ENCODE measurements at regions not wholly inside any gene's neighbourhood (a gene's known extent, or its start where the extent isn't known, plus 50 kb on each side); places are given as distances from the start of the nearest gene placed in this dataset.
"Not testable (repeated sequence)": the region's sequence is repeated elsewhere in the genome, so short reads cannot be mapped to it uniquely, and the experiment has no call there.

DNA sequence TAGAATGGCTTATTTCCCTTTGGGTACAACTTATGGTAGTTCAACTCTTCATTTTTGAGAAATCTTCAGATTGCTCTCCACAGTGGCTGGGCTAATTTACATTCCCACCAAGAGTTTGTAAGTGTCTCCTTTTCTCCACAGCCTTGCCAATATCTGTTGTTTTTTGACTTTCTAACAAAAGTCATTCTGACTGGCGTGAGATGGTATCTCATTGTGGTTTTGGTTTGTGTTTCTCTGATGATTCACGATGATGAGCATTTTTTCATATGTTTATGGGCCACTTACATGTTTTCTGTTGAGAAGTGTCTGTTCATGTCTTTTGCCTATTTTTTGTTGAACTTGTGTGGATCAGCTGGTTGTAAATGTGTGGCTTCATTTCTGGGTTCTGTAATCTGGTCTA is 871.0 kb downstream of the EPHA4 start:
- no peak for DNase-seq (ENCODE audit: low spot score)

DNA sequence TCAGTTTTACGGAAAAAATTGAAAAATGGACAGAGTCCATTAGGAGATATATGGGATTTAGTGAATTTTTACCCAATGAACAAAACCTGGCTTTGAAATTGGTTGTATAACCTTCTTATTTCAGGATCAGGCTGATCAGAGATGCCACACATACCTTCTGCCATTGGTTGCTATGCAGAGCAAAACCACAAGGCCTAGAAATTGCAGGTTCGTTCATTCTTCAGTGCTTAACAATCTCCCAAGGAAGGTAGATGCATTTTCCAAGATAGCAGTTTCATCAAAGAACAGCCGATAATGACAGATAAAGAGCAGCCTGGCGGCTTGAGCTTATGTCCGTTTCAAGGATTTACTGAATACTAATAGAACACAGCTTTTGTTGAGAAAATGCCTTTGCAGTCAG is 868.8 kb downstream of the EPHA4 start:
- no peak for DNase-seq (ENCODE audit: low spot score)

DNA sequence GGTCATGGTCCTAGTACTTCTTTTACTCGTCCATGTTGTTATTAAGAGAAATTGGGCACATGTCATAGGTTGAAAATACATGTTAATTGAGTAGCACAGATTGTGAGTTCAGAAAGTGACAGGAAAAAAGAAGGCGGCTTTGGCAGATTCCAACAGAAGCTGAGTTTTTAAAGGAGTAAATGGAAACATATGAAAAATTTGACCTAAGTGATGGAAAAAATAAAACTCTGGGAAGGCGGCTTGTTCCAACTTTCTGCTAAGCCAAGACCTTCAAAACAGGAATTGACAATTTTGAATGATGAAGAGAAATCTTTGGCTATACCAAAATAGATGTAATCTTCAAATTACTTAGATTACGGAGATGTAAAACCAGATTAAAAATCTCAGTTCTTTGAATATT is 868.0 kb downstream of the EPHA4 start:
- DNase-seq (ENCODE audit: low spot score) = no peak

DNA sequence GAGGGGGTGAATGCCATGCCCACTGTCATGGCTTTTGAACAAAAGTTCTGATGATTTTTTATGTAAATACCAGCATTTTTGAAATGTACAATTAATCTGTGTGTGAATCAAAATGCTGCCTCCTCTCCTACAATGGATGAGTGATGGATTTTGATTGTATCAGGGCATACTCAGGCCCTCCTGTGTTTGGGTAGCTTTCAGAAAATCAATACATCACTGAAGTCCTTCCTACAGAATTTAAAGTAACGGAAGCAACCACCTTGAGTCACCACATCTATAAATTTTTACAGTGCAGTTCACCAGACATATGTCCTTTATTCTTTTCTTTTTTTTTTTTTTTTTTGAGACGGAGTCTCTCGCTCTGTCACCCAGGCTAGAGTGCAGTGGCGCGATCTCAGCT is 867.3 kb downstream of the EPHA4 start:
- DNase-seq (ENCODE audit: low spot score) = no peak

DNA sequence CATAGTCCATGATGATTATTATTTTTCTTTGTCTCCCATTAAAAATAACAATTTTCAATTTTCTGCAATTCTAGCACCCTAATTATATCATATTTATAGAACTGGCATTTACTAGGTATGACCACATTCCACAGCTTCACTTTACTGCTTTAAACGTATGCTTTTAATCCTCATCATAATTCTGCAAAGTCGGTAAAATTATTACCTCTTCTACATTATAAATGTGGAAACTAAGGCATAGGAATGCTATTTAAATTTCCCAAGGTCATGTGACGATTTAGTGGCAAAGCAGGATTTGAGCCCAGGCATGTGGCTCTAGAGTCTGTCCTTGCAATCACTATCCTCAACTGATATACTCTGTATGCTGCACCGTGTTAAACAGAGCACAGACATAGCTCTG is 866.4 kb downstream of the EPHA4 start:
- no peak for DNase-seq (ENCODE audit: low spot score)

DNA sequence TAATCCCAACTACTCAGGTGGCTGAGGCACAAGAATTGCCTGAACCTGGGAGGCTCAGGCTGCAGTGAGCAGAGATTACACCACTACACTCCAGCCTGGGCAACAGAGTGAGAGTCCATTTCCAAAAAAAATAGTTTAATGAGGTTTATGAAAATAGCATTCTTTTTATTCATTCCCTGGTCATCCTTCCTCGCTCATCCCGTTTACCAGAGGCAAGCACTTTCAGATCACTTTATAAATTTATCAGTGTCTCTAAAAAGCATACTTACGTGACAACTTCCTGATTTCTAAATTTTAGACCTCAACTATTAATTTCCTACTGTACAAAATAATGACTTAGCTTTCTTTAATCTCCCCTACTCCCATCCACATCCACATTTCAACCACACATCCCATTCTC is 864.8 kb downstream of the EPHA4 start:
- no peak for DNase-seq (ENCODE audit: low spot score)

DNA sequence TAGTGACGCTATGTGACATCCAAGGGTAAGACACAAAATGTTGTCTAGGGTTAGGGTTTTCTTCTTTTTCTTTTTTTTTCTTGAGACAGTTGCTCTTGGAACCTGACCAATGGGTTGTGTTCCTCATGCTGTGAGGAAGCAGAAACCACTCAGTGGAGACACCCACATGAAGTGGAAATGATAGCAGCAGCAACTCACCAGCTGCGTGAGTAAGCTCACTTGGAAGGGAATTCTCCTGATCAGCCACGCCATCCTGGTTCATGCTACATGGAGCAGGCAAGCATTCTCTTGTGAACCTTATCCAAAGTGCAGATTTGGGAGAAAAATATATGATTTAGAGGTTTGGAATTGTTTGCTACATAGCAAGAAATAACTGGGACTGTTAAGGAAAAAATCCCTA is 863.7 kb downstream of the EPHA4 start:
- no peak for DNase-seq (ENCODE audit: low spot score)

DNA sequence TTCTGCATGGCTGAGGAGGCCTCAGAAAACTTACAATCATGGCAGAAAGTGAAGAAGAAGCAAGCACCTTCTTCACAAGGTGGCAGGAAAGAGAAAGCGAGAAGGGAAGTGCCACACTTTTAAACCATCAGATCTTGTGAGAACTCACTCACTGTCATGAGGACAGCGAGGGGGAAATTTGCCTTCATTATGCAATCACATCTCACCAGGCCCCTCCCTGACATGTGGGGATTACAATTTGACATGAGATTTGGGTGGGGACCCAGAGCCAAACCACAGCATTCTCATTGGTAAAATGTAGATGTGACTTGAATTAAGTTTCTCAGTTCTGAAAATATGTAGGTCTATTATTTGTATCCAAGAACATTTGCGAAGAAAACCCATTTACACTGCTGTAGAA is 854.8 kb downstream of the EPHA4 start:
- no peak for DNase-seq (ENCODE audit: low spot score)

DNA sequence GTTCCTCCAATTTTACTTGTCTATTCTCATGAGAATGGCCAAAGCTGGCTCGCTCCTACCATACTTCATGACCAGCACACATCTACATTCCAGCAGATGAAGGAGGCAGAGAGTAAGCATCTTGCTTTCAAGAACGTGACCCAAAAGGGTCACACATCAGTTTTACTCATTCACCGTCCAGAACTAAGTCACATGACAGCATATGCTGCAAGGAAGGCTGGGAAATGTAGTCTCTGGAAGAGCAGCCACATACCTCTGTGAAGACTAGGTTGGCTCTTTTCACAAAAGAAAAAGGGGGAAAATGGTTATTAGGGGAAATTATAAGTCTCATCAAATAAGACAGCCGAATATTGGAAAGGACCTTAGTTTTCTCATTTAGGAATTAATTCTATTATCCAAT is 835.3 kb downstream of the EPHA4 start:
- DNase-seq (ENCODE audit: low spot score) = no peak

DNA sequence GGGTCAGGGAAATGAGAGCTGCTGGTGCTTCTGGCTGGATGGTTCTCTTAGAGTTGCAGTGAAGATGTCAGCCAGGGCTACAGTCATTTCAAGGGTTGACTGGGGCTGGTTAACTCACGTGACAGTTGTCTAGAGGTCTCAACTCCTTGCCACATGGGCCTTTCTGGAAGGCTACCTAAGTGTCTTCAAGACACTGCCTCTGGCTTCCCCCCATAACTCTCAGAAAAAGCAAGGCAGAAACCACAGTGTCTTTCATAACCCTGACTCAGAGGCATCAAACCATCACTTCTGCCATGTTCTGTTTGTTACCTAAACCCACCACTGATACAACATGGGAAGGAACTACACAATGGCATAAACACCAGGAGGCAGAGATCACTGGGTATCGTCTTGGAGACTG is 828.9 kb downstream of the EPHA4 start:
- no peak for DNase-seq (ENCODE audit: low spot score)

DNA sequence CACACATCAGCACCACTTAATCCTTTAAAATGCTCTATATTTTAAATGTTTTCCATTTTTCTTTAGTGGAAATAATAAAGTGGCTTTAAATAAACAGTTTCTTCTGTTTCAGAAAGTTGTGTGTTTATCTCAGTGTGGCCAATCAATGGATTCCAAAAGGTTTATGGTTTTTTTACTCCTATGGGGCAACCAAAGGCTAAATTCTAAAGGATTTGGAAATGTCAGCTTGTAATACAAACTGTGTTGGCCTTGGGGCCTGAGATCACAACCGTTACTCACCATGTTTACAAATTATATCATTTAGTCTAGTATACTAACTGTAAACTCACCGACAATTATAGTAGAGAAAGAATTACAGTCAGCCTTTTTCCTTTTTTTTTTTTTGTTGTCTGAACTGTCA is 827.2 kb downstream of the EPHA4 start:
- DNase-seq (ENCODE audit: low spot score) = no peak

DNA sequence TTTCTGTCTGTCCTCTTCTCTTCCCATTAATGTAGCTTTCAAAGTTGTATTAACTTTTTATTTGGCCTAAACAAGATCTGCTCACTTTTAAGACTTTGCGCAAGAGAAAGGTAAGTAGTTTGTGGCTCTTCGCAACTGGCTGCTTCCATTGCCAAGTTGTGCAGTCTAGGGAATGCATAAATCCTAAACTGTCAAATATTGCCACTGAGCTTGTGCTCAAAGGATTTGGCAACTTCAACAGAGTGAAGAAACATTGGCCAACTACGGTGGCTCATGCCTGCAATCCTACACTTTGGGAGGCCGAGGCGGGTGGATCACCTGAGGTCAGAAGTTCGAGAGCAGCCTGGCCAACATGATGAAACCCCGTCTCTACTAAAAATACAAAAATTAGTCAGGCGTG is 826.4 kb downstream of the EPHA4 start:
- DNase-seq (ENCODE audit: low spot score) = no peak

DNA sequence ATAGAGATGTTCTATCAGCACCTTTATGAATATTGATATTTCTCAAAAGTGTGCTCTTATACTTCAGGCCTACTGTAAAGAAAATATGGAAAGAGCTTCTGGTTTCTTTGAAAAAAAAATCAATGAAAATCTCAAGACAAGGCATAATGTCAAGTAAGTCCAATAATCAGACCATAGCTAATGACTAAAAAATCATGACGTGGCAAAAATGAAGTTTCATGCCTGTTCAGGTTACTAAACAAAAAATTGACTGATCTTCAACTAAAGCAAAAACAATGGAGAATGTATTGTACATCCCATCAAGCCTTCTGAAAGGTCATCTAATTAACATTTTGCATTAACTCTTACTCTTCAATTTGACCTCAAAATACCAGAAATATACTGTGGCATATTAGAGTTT is 824.4 kb downstream of the EPHA4 start:
- no peak for DNase-seq (ENCODE audit: low spot score)

DNA sequence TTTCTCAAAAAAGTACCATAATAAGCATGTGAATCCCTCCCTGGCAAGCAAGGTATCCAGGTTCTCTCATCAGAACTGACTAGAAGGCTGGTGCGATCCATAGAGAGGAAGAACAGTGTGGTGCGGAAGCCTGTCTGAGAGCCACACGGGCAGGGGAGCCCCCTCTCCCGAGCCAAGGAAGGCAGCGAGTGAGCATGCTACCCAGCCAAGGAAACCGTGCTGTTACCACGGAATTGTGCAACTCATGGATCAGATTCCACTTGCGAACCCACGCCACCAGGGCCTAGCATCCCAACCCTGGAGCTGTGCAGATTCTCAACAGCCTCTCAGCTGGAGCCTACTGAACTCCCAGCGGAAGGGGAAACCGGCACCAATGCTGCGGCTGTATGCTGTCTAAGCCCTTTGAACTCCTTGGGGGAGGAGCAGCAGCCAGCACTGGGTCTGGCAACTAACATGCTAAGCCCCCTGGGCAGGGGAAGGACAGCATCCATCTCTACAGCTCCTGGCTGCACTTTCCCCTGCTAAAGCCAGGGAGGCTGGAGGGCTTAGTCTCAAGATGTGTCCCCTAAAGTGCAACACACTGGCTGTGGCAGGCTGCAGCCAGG is 823.1 kb downstream of the EPHA4 start:
- no peak for DNase-seq (ENCODE audit: low spot score)

DNA sequence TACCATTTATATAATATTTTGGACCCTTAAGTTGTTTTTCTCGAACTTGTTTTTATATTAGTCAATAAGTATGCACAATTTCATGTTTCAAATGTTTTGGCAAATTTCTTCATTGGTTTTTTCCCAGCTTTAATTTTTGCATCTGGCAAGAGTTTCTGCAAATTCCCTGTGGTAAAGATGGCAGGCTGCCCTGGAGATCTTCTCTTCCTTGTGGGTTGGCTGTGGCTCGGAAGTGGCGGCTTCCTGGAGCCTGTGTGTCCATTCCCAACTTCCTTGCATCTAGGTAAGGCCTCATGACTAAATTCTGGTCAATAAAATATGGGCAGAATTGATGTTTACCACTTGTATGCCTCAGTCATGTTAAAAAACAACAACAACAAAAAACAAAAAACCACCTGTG is 818.6 kb downstream of the EPHA4 start:
- no peak for DNase-seq (ENCODE audit: low spot score)

DNA sequence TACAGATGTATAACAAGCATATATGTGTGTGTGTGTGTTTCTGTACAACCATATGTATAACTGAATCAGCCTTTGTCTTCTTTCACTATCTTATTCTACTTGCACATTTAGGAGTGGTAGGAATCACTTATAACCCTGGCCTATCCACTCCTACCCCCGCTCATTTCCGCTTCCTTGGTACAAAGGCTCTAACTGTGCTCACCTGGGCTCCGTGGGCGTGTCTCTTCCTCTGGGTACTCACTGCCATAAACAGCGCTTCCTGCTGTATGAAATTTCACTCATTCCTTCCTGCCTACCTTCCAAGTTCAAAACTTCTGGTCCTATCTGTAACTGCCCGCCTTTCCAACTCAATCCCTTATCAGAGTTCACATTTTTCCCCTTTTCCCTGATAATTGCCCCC is 815.5 kb downstream of the EPHA4 start:
- DNase-seq (ENCODE audit: low spot score) = peak; percentile 0

DNA sequence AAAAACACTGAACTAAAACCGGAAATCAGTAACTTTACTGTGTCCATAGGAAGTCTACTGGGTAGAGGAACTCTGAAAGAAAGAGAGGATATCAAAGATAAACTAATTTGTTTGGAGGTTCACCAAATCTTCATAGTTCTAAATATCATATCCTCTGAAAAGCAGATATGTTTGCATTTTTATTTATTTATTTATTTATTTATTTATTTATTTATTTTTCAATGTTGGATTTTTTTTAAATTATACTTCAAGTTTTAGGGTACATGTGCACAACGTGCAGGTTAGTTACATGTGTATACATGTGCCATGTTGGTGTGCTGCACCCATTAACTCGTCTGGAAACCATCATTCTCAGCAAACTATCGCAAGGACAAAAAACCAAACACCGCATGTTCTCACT is 813.7 kb downstream of the EPHA4 start:
- DNase-seq (ENCODE audit: low spot score) = not testable (repeated sequence)

DNA sequence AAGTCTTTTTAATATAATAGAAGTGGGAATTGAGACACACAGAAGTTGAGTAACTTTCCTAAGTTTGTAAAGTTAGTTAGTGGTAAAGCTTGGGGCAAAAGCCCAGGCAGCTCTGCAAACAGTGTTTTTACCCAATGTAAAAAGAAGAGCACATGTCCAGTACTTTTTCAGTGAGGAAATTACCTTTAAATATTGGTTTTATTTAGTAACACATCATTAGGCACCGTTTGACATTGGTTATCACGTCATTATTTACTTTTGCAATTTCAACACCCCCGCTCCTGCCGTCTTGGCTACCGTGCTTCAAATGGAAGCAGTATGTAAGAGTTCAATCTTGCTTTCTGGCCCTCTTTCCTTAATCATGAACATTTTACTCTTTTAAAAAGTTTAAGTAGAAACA is 807.9 kb downstream of the EPHA4 start:
- DNase-seq (ENCODE audit: low spot score) = no peak

DNA sequence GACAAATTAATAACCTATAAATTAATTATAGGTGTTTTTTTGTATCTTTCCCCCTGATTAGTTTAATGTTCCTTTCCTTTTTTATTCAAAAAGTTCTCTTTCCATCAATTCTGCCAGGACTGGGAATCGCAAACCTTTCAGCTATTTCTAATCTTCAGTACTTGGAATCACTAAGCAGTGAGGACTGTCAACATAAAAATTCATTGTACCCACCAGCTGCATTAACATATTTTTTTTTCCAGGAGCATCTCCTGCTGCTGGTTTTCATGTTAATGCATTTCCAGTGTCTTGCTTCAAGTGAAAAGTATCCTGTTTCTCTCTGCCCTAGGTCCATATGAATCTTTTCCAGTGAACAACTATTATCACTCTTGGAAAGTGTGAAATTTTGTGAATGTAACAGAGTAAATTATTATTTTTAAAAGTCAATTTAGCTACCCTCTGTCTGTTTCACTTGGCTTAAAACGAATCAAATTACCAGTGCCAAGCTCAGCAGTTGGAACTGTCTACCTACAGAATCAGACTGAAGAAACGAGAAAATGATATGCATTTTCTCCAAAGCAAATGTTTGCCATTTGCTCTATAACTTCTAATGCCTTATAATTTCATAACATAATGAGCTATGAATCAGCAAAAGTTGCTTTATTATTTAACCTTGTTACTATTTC is 804.4 kb downstream of the EPHA4 start:
- no peak for DNase-seq (ENCODE audit: low spot score)

DNA sequence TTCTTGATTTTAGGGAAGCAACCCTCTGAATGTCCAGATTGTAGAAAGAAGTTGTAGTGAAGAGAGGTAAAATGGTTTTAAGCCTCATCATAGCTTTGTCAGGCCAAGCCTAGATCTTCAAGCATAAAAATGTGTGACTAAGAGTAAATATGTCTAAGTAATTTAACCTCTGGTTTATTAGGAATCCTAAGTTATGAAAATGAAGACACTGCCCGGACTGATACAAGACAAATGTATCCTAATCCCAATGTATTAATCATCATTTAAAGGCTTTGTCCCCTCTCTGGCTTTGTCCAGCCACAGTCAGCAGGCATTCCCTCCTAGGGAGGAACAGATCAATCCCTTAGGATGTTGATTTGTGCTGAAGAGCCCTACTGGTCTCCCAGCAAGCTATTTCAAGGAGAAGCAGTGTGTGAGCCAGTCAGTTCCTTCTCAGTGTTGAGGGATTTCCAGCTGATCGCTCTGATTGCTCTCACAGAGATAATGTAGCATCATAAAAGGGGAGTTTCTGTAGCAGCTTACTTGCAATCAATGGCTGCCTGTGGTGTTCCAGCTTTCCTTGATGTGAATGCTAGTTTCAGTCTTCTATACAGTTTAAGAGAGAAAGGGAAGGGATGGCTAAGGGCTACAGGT is 796.1 kb downstream of the EPHA4 start:
- no peak for DNase-seq (ENCODE audit: low spot score)

DNA sequence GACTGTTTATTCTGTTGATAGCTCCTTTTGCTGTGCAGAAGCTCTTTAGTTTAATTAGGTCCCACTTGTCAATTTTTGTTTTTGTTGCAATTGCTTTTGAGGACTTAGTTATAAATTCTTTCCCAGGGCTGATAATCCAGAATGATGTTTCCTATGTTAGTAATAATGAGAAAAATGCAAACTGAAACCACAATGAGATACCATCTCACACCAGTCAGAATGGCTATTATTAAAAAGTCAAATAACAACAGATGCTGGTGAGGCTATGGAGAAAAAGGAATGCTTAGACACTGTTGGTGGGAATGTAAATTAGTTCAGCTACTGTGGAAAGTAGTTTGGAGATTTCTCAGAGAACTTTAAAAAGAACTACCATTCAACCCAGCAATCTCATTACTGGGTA is 793.0 kb downstream of the EPHA4 start:
- DNase-seq (ENCODE audit: low spot score) = not testable (repeated sequence)

DNA sequence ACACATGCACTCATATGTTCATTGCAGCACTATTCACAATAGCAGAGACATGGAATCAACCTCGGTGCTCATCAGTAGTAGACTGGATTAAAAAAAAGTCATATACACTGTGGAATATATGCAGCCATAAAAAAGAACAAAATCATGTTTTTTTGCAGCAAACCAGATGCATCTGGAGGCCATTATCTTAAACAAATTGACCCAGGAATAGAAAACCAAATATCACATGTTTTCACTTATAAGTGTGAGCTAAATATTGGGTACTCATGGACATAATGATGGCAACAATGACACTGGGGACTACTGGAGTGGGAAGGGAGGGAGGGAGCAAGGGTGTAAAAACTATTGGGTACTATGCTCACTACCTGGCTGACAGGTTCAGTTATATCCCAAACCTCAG is 792.6 kb downstream of the EPHA4 start:
- DNase-seq (ENCODE audit: low spot score) = no peak

DNA sequence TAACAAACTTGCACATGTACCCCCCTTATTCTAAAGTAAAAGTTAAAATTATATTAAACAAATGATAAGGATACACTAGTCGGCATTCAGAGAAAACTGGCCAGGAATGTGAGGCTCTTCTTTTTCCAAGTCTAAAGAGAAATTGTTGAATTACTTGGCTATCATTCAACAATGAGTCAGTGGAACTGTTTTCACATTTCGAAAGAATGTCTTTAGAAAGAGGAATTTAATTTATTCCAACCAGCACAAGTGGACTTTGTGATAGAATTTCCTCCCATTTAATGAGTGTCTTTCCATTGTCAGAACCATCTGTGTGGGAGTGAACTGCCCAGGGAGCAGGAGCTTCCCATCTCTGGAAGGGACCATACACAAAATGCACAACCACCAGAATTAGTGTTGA is 792.2 kb downstream of the EPHA4 start:
- DNase-seq (ENCODE audit: low spot score) = no peak
